ENCODE measurements at regions not wholly inside any gene's neighbourhood (a gene's known extent, or its start where the extent isn't known, plus 50 kb on each side); places are given as distances from the start of the nearest gene placed in this dataset.
"Not testable (repeated sequence)": the region's sequence is repeated elsewhere in the genome, so short reads cannot be mapped to it uniquely, and the experiment has no call there.

GRCh38 chr22:49703990-49704344, 123.7 kb downstream of the BRD1 start:
- DNase-seq (ENCODE audit: extremely low read depth, low read depth): no peak
- no peak for TF ChIP-seq CTCF (IDR thresholded peaks at IDR 0.05; ENCODE audit: low read depth, low read length)

DNA sequence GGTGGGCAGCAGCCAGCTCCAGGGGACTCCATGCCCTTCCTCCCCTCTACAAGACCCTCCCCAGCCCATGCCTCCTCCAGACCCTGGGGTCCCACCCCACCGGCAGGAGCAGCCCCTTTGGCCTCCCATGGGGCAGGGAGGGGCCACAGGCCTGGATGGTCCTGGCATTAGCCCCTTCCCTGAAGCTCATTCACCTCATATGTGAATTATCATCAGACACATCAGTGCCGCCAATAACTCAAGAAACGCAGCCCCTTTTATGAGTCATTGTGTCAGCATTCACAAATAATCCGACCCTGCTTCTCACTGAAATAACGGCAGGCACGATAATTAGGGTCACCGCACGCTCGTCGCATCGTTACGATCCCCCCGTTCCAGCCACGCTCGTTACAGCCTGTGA, 124.2 kb downstream of the BRD1 start:
- TF ChIP-seq CTCF (IDR thresholded peaks at IDR 0.05; ENCODE audit: low read depth, low read length): no peak
- DNase-seq (ENCODE audit: extremely low read depth, low read depth): no peak

GRCh38 chr22:49702068-49702397, 125.6 kb downstream of the BRD1 start:
- no peak for DNase-seq (ENCODE audit: extremely low read depth, low read depth)
- no peak for TF ChIP-seq CTCF (IDR thresholded peaks at IDR 0.05; ENCODE audit: low read depth, low read length)

DNA sequence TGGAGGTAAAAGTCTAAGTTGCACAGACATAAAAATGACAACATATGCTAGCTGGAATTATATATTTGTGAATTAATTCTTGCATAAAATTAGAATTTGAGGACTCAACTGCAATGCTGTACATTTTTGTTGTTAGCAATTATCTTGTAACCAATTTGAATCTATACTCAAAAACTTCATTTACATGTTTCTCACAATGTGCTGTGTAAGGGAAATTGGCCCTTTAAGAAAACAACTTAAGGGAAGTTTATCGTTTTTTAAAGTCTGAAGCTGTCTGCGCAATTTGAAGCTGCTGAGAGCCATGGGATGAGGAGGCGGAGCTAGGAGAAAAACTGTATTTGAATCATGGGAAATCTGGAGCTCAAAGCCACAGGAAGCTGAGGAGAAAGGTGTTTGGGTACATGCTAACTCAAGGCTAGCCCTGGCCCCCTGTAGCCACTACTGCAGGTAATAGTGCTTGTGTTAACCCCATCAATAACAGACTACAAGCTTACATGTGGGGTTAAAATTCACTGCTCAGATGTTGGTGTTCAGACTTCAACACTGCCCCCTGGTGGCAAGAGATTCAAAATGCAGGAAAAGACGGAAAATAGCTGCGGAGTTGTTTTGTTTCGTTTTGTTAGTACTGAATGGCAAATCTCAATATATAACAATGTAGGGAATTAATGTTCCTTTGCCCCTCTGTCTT, 126.1 kb downstream of the BRD1 start:
- no peak for DNase-seq (ENCODE audit: extremely low read depth, low read depth)
- peak; percentile 5 for TF ChIP-seq CTCF (IDR thresholded peaks at IDR 0.05; ENCODE audit: low read depth, low read length)

- no peak for DNase-seq (ENCODE audit: extremely low read depth, low read depth)
Observed at GRCh38 chr22:49699928-49700498, 127.7 kb downstream of the BRD1 start.

DNA sequence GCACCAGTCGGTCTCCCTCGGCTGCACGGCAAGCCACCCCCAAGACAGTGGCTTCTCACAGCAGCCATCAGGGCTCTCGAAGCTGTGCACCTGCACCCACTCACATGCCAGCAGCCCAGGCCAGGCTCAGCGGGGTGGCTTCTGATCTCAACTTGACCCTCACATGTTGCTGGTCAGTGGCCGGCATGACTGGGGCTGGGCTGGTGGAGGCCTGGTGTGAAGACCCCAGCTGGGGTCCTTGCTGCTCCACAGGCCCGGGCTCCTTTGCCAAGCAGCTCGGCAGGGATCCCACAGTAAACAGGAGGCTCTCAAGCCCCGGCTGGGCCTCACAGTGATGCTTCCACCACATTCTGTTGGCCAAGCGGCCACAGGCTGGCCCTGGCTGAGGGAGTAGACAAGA, 128.2 kb downstream of the BRD1 start:
- TF ChIP-seq CTCF (IDR thresholded peaks at IDR 0.05; ENCODE audit: low read depth, low read length): no peak
- no peak for DNase-seq (ENCODE audit: extremely low read depth, low read depth)

More at GRCh38 chr22:49699928-49700498, 127.7 kb downstream of the BRD1 start:
- no peak for TF ChIP-seq CTCF (IDR thresholded peaks at IDR 0.05; ENCODE audit: low read depth, low read length)

DNA sequence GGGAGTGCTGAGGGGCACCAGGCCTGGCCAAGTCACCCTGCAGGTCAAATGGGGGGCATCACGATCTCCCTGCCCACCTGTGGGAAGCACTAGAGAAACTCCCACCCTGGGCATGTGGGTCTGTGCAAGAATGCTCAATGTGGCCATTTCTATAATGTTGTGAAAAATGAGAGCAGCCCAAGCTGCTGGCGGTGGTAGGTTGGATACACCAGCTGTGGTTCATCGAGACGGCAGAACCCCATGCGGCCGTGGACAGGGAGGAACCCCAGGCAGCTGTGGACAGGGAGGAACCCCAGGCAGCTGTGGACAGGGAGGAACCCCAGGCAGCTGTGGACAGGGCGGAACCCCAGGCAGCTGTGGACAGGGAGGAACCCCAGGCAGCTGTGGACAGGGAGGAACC, 129.1 kb downstream of the BRD1 start:
- DNase-seq (ENCODE audit: extremely low read depth, low read depth): not testable (repeated sequence)

DNA sequence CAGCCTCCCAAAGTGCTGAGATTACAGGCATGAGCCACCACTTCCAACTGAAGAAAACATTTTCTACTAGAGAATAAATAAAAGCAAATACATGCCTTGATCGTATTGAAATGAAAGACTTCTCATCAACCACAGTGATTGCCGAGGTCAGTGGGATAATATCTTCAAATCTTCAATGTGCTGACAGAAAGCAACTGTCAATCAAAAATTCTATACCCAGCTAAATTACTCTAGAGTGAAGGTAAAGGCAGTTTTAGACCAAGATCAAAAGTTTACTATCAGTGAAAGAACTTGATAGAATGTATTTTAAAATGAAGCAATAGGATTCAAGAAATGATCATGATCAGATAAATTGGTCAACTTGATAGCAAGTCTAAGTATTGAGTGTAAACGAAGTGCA, 130.6 kb downstream of the BRD1 start:
- TF ChIP-seq CTCF (IDR thresholded peaks at IDR 0.05; ENCODE audit: low read depth, low read length): no peak

More for the DNA sequence above, 130.6 kb downstream of the BRD1 start:
- DNase-seq (ENCODE audit: extremely low read depth, low read depth): no peak
